GM12874 (cell line): ENCODE measurements at regions not wholly inside any gene's neighbourhood (a gene's known extent, or its start where the extent isn't known, plus 50 kb on each side); places are given as distances from the start of the nearest gene placed in this dataset.

ENCODE experiments used
- TF ChIP-seq, protein P1 (sequence below): IDR thresholded peaks from 2 replicates; pipeline ENCODE4 v1.5.1; 2011; ENCODE audit warnings: low read depth, mild to moderate bottlenecking, control low read depth, low read length, moderate library complexity; ENCODE audit not compliant: insufficient read depth

DNA sequence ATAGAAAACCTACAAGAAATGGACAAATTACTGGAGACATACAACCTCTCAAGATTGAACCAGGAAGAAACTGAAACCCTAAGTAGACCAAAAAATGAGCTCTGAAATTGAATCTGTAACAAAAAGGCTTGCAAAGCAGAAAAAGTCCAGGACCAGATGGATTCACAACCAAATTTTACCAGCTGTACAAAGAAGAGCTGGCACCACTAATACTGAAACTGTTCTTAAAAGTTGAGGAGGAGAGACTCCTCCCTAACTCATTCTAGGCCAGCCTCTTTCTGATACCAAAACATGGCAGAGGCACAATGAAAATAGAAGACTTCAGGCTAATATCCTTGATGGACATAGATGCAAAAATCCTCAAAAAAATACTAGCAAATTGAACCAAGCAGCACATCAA lies 542.3 kb downstream of the CYLC2 start:
- TF ChIP-seq, protein P1, sequence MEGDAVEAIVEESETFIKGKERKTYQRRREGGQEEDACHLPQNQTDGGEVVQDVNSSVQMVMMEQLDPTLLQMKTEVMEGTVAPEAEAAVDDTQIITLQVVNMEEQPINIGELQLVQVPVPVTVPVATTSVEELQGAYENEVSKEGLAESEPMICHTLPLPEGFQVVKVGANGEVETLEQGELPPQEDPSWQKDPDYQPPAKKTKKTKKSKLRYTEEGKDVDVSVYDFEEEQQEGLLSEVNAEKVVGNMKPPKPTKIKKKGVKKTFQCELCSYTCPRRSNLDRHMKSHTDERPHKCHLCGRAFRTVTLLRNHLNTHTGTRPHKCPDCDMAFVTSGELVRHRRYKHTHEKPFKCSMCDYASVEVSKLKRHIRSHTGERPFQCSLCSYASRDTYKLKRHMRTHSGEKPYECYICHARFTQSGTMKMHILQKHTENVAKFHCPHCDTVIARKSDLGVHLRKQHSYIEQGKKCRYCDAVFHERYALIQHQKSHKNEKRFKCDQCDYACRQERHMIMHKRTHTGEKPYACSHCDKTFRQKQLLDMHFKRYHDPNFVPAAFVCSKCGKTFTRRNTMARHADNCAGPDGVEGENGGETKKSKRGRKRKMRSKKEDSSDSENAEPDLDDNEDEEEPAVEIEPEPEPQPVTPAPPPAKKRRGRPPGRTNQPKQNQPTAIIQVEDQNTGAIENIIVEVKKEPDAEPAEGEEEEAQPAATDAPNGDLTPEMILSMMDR = no peak

DNA sequence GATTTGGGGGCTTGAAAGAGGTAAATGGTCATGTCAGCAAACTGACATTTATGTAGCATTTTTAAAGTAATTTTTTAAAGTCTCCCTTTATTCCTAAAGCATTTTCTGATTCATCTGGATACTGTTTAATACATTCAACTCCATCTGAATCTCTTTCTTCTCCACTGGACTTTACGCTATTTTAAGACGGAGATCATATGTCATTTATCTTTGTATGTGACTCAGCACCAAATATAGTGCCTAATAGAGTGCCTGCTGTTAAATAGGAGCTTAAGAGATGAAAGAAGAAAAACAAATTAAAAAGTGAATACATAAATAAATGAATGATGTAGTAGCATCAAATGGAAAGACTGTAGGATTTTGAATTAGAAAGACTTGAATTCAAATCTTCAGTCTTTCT lies 548.8 kb upstream of the SMC2 start:
- TF ChIP-seq, protein P1 = no peak

DNA sequence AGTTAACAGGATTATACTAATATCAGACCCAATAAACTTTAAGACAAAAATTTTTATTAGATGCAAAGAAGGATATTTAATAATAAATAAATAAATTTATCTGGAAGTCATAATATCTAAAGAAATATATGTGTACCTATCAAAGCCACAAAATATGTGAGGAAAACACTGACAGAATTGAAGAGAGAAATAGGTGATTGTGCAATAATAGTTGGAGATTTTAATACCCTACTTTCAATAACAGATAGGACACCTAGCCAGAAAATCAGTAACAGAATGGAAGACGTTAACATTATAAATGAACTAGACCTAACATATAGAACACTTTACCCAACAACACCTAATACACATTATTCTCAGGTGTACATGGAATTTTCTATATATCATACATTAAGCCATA lies 541.4 kb upstream of the SMC2 start:
- TF ChIP-seq, protein P1 = no peak

DNA sequence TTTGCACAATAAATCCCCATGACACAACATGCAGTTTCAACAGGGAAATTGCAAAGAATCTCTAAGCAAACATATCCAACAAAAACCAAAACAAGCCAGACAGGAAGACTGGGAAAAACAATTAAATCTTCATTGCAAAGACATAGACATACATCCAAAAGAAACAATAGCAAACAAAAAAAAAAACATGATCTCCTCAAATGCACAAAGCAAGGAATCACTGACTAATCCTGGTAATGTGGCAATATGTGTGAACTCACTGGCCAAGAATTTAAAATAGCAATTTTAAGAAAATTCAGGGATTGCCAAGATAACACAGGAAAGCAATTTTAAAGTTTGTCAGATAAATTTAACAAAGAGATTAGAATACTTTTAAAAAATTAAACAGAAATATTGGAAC lies 520.1 kb upstream of the SMC2 start:
- TF ChIP-seq, protein P1 = no peak

DNA sequence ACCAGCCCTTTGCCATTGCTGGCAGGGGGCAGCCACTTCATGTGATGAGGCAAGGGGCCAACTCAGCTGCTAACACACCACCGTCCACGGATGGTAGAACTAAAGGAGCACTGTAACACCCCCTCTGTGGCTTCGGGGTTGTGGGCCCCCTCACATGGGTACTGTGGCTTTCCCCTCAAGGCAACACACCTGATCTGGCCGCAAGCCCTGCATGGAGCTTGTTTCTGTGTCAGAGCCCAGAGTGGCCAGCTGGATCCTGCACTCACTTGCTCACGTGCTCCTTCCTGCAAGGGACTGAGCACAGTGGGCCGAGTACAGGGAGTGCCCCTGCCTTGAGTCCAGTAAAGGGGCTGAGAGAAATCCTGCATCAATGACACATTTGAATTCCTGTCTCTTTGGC lies 507.4 kb upstream of the SMC2 start:
- TF ChIP-seq, protein P1 = no peak

DNA sequence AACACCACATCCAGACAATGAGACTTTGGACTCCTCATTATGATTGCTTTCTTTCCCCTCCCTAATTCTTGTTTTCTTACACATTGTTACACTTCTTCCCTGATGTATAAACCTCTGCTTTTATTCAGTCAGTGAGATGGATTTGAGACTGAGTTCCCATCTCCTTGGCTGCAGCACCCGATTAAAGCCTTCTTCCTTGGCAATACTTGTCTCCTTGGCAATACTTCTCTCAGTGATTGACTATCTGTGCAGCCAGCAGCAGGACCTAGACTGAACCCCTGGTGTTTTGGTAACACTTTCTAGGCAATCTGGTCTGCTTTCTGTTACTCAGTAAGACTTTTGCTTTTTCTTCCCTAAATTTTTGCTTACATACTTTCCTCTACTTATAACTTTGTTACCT lies 492.8 kb upstream of the SMC2 start:
- TF ChIP-seq, protein P1 = no peak

DNA sequence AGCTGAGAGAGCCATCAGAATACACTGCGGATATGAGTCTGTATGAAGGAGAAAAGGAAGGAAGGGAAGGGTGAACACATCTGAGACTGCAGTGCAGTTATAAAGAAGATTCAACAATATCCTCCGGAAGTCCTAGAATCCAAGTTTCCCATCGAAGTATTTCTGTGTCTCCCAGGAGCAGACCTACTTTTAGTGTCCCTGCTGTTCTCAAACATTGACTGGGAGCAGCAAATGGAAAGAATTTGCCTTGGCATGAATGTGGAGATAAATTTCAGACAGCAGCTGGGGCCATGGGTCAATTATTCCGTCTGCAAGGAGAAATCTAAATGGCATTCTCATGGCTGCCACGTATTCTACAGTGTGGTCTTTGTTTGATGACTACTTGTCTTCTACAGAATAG lies 478.1 kb upstream of the SMC2 start:
- TF ChIP-seq, protein P1 = no peak

DNA sequence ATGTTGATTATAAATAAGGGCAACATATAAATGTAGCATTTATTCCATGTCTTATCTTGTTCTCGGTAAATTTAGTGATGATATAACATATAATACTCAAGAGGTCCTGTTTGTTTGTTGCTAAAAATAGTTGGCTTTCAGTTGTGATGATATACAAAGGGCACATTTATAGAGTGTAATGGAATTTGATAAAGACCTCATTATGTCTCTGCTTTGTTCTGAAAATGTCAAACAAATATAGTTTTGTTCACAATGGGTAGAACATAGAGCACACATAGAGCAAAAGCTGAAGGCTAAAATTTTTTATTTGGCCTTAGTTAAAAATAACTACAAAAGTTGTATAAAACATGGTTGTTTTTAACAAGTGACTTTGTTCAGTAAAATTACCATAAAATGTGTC lies 477.1 kb upstream of the SMC2 start:
- TF ChIP-seq, protein P1 = no peak
